PC-9 (cell line): ENCODE measurements at regions not wholly inside any gene's neighbourhood (a gene's known extent, or its start where the extent isn't known, plus 50 kb on each side); places are given as distances from the start of the nearest gene placed in this dataset.

Experiments used
- BruUV-seq: library from RNA; stranded (reverse); fragments of 400-500 nt; replicated peaks from 2 replicates; lab custom pipeline; 2021; lab: Mats Ljungman, UMichigan
- CTCF ChIA-PET: fragments of 300-600 bp; sonication (Branson Sonifier 250); formaldehyde crosslinking; loops from one replicate; lab custom pipeline; 2022; ENCODE audit warnings: antibody characterized with exemption; lab: Charles Lee
- POLR2A ChIA-PET: fragments of 300-600 bp; sonication (Branson Sonifier 250); formaldehyde crosslinking; loops from one replicate; lab custom pipeline; 2022; ENCODE audit warnings: antibody characterized with exemption; ENCODE audit not compliant: unreplicated experiment; lab: Charles Lee
- DNase-seq, 2 experiments: peaks; one replicate each; pipeline versions ENCODE4 v3.0.0 to v3.0.0-alpha.2; 2015 to 2022; ENCODE audit warnings: mixed read lengths in 1 of 2
- H2AFZ ChIP-seq: fragments of 200-600 bp; sonication (generic); 2 replicates; pipeline ENCODE4 v1.8.1; 2017; ENCODE audit warnings: antibody characterized with exemption
- H3F3A ChIP-seq: fragments of 200-600 bp; sonication (generic); 2 replicates; pipeline ENCODE4 v1.8.1; 2017; ENCODE audit warnings: antibody characterized with exemption, mild to moderate bottlenecking, low read depth; ENCODE audit not compliant: insufficient read depth
- H3K27ac ChIP-seq: fragments of 200-600 bp; sonication (generic); 2 replicates; pipeline ENCODE4 v1.6.1; 2016; ENCODE audit warnings: mixed run types
- H3K27me3 ChIP-seq: fragments of 200-600 bp; sonication (generic); 2 replicates; pipeline ENCODE4 v1.6.1; 2016; ENCODE audit warnings: low read depth, mixed run types; ENCODE audit not compliant: insufficient read depth
- H3K36me3 ChIP-seq: fragments of 200-600 bp; sonication (generic); 2 replicates; pipeline ENCODE4 v1.6.1; 2016; ENCODE audit warnings: low read depth, mixed run types
- H3K4me1 ChIP-seq: fragments of 200-600 bp; sonication (generic); replicated peaks from 2 replicates; pipeline ENCODE4 v1.6.1; 2016; ENCODE audit warnings: mixed run types; ENCODE audit not compliant: insufficient read depth
- H3K4me2 ChIP-seq: fragments of 200-600 bp; sonication (generic); 2 replicates; pipeline ENCODE4 v1.6.1; 2017; ENCODE audit warnings: mixed run types
- H3K4me3 ChIP-seq: fragments of 200-600 bp; sonication (generic); 2 replicates; pipeline ENCODE4 v1.6.1; 2016; ENCODE audit warnings: mixed run types
- H3K79me2 ChIP-seq: fragments of 200-600 bp; sonication (generic); 2 replicates; pipeline ENCODE4 v1.6.1; 2017; ENCODE audit warnings: low read depth, mixed run types
- H3K9me2 ChIP-seq: fragments of 200-600 bp; sonication (generic); 2 replicates; pipeline ENCODE4 v1.8.1; 2017; ENCODE audit warnings: mild to moderate bottlenecking; ENCODE audit not compliant: insufficient read depth
- H3K9me3 ChIP-seq: fragments of 200-600 bp; sonication (generic); 2 replicates; pipeline ENCODE4 v1.8.1; 2016; ENCODE audit warnings: low read depth; ENCODE audit not compliant: insufficient read depth
- H4K20me1 ChIP-seq: fragments of 200-600 bp; sonication (generic); 2 replicates; pipeline ENCODE4 v1.8.1; 2017; ENCODE audit not compliant: insufficient read depth
- CTCF ChIP-seq: fragments of 200-600 bp; sonication (generic); conservative IDR thresholded peaks from 2 replicates; pipeline ENCODE4 v1.6.1; 2017; ENCODE audit warnings: mixed run types, antibody characterized with exemption, mild to moderate bottlenecking, moderate library complexity
- EZH2 ChIP-seq: fragments of 200-600 bp; sonication (generic); IDR thresholded peaks from 2 replicates; pipeline ENCODE4 v1.8.0; 2017; ENCODE audit warnings: antibody characterized with exemption, low read depth
- intact Hi-C: fragments of 100-400 bp; cut with micrococcal nuclease; formaldehyde crosslinking; loops from one replicate; pipeline ENCODE4 v1.10.0; 2022; ENCODE audit not compliant: unreplicated experiment

DNA sequence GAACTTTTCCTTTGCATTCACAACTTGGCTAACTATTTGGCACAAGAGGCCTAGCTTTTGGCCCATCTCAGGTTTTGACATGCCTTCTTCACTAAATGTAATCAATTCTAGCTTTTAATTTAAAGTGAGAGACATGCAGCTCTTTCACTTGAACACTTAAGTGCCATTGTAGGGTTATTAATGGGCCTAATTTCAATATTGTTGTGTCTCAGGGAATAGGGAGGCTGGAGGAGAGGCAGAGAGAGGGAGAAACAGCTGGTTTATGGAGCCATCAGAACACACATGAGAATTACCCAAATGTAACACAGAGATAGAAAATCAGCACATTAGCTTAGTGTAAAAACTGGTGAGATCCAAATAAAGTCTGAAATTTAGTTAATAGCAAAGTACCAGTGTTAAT lies 157.4 kb downstream of the RPAP3 start:
- no peak for TF ChIP-seq CTCF
- no peak for TF ChIP-seq EZH2
- DNase-seq = no peak
- no peaks in the 10 kb centered on the region for H3K27me3 ChIP-seq
- H3K36me3 ChIP-seq = no peaks in the 10 kb centered on the region
- H3F3A ChIP-seq = no peaks in the 10 kb centered on the region
- no TSS peak for BruUV-seq
- ChIA-PET POLR2A (interaction anchor here (0.6 kb wide), 1 partner anchor 1428 kb away, joined by 27 read pairs; no protein-coding TSS in a partner anchor), CTCF (no interaction called here)
- H2AFZ ChIP-seq = no peak overlapping the region
- intact Hi-C loops = no loop called here
- H4K20me1 ChIP-seq = no peaks in the 10 kb centered on the region
- H3K4me2 ChIP-seq = no peak overlapping the region
- H3K4me1 ChIP-seq = no peaks in the 10 kb centered on the region
- H3K27ac ChIP-seq = no peak overlapping the region
- 0 out of 2 replicates have a peak, but pooled peaks cover 3% of the 10 kb centered on the region for H3K9me2 ChIP-seq
- H3K79me2 ChIP-seq = no peaks in the 10 kb centered on the region
- peaks cover 5% of the 10 kb centered on the region for H3K9me3 ChIP-seq
- H3K4me3 ChIP-seq = no peak overlapping the region

DNA sequence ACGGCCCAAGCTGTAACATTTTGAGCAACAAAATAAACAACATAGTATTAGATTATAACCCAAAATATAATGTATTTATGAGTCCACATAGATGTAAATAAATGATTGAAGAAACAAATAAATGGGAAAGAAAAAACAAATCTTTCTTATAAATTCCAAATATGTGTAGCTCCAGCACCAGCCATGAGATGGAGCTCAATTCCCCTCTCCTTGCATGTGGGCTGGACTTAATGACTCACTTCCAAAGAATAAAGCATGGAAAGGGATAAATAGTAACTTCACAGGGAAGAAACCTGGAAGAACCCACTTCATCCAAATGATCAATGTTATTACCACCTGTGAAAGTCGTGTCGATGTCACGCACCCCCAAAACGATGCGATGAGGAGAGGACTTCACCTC lies 158.8 kb downstream of the RPAP3 start:
- H3K27ac ChIP-seq = no peak overlapping the region
- no peak for DNase-seq
- H3K27me3 ChIP-seq = no peaks in the 10 kb centered on the region
- H3K4me2 ChIP-seq = no peak overlapping the region
- BruUV-seq = no TSS peak
- TF ChIP-seq CTCF = peak; percentile 30; the same call in 1 of the 2 replicates
- TF ChIP-seq EZH2 = no peak
- no peak overlapping the region for H3K4me3 ChIP-seq
- H4K20me1 ChIP-seq = no peaks in the 10 kb centered on the region
- intact Hi-C loops = no loop called here
- no peaks in the 10 kb centered on the region for H3K36me3 ChIP-seq
- no peaks in the 10 kb centered on the region for H3K4me1 ChIP-seq
- no peak overlapping the region for H2AFZ ChIP-seq
- H3F3A ChIP-seq = no peaks in the 10 kb centered on the region
- ChIA-PET POLR2A (interaction anchor here (0.6 to 0.7 kb wide), 2 partner anchors 122 to 169 kb away, joined by 3 read pairs; no protein-coding TSS in a partner anchor), CTCF (no interaction called here)
- no peaks in the 10 kb centered on the region for H3K79me2 ChIP-seq
- H3K9me3 ChIP-seq = no peaks in the 10 kb centered on the region
- no peaks in the 10 kb centered on the region for H3K9me2 ChIP-seq

DNA sequence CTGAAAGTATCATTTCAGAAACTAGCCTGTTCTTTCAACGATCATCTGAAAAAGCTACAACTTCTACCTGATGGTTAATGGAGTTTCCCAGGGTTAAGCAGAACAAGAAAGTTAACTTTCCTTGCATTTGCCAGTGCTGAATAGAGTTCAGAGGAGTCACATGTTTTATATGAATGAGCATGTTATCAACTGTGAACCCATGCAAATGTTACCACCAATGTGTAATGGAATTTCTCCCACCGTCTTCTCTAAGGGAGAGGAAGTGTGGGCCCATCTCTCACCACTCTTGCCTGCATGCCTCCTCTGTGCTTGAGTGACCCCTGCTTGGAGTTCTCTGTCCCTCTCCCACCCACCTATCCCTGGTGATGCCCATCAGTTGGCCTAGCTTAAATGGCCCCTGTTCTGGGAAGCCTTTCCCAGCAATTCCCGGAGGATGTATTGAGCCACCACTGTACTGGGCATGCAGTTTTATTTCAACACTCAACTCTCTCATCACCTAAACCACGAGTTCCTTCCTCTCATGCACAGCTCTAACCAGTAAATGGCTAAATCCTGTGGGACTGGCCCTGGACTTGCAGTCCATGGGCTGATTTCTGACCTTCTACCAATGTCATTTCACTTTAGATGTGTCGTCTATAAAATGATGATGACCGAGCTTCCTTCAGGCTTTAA lies 159.8 kb downstream of the RPAP3 start:
- Histone ChIP-seq H3K36me3 (no peaks in the 10 kb centered on the region), H3K79me2 (no peaks in the 10 kb centered on the region), H3K4me1 (no peaks in the 10 kb centered on the region), H3K27me3 (no peaks in the 10 kb centered on the region), H3K9me3 (no peaks in the 10 kb centered on the region), H3K9me2 (no peaks in the 10 kb centered on the region), H4K20me1 (no peaks in the 10 kb centered on the region), H3K27ac (no peak overlapping the region), H3K4me2 (no peak overlapping the region), H3F3A (no peaks in the 10 kb centered on the region), H2AFZ (no peak overlapping the region), H3K4me3 (no peak overlapping the region)
- BruUV-seq = no TSS peak
- intact Hi-C loops = no loop called here
- ChIA-PET CTCF (no interaction called here), POLR2A (no interaction called here)
- no peak for DNase-seq
- TF ChIP-seq EZH2 (no peak), CTCF (no peak)
